Transverse colon (tissue), 4 donors: ENCODE measurements at regions not wholly inside any gene's neighbourhood (a gene's known extent, or its start where the extent isn't known, plus 50 kb on each side); places are given as distances from the start of the nearest gene placed in this dataset.

Experiments
- DNase-seq: peaks from one replicate; pipeline ENCODE4 v3.0.0-alpha.2; 2019
- H3K27ac ChIP-seq, 4 donors: fragments of 200-600 bp; sonication (generic); 2 replicates each; pipeline ENCODE4 v1.5.1; 2016 to 2018; ENCODE audit warnings: inconsistent platforms in 4 of 4
- H3K27me3 ChIP-seq: fragments of 200-600 bp; sonication (generic); 2 replicates; pipeline ENCODE4 v1.5.1; 2017; ENCODE audit warnings: inconsistent platforms
- H3K36me3 ChIP-seq, 4 donors: fragments of 200-600 bp; sonication (generic); 2 replicates each; pipeline ENCODE4 v1.5.1; 2017 to 2019; ENCODE audit warnings: inconsistent platforms in 4 of 4
- H3K4me1 ChIP-seq, 4 donors: fragments of 200-600 bp; sonication (generic); 2 replicates each; pipeline ENCODE4 v1.5.1; 2017 to 2020; ENCODE audit warnings: inconsistent platforms in 4 of 4
- H3K4me3 ChIP-seq, 4 donors: fragments of 200-600 bp; sonication (generic); 1 replicate in 1 of 4; 2 replicates in 3 of 4; pipeline versions ENCODE4 v1.5.1 to v1.6.1; 2017 to 2019; ENCODE audit warnings: inconsistent platforms in 4 of 4
- H3K9me3 ChIP-seq, 2 donors: fragments of 200-600 bp; sonication (generic); 2 replicates each; pipeline ENCODE4 v1.5.1; 2017 to 2019; ENCODE audit warnings: inconsistent platforms in 2 of 2
- EP300 ChIP-seq: sonication (generic); formaldehyde crosslinking; IDR thresholded peaks from one replicate; pipeline ENCODE4 v1.6.1; 2017; ENCODE audit warnings: antibody characterized with exemption, low read depth
- POLR2A ChIP-seq: fragments of 450-650 bp; IDR thresholded peaks from one replicate; pipeline ENCODE4 v1.6.1; 2016; ENCODE audit warnings: antibody characterized with exemption, mild to moderate bottlenecking, moderate library complexity
- POLR2AphosphoS5 ChIP-seq, 3 donors: sonication (generic); formaldehyde crosslinking; IDR thresholded peaks; one replicate each; pipeline ENCODE4 v1.6.1; 2016; ENCODE audit warnings: antibody characterized with exemption in 3 of 3
- WGBS, 2 donors: methylation state at CpG; one replicate each; pipeline ENCODE4 v1.1.5; 2018; ENCODE audit warnings: low coverage in 1 of 2; 5-methylcytosine and 5-hydroxymethylcytosine counted together
- in situ Hi-C, 4 donors: fragments of 200-750 bp; cut with MboI; loops; one replicate each; pipeline versions ENCODE4 v1.15.0 to v1.15.1; 2017; ENCODE audit warnings: low sequenced_read_pairs in 3 of 4, low pct_ligation_motif_present in 1 of 4, low pct_unique_long_range_greater_than_20kb in 1 of 4
- intact Hi-C: fragments of 100-400 bp; cut with DNase I; formaldehyde crosslinking; loops from one replicate; pipeline ENCODE4 v1.15.1; 2023; ENCODE audit warnings: low total_unique reads
- TF ChIP-seq, protein P1 (sequence below), 5 experiments: fragments of 200-600 bp in 3 of 5; fragments of 450-650 bp in 2 of 5; sonication (generic) in 3 of 5; IDR thresholded peaks; 1 replicate in 2 of 5; 2 replicates in 3 of 5; pipeline ENCODE4 v1.5.1; 2016 to 2017; ENCODE audit warnings: antibody characterized with exemption in 5 of 5, inconsistent platforms in 3 of 5, mild to moderate bottlenecking in 2 of 5, moderate library complexity in 1 of 5

DNA sequence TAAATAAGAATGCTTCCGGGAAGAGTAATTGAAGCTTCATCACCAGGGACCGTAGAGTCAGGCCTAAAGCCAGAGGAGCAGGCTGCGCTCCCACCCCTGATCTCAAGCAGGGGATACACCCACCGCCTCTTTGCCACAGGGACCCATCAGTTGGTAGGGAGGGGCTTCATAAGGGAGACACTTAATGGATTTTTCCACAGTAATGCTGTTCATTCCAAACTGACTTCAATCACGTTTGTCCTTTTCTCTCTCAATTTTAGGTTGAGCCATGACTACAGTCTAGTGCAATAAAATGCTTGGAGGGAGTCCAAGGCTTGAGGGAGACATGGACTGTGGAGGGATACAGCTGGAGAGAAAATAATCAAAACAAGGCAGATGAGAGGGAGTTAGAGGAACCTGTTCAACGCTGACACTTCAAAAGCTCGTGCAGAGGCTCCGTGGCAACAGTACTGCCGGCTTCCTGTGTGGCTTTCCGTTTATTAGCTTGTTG lies 111.5 kb downstream of the SEC16B start:
- in situ Hi-C loops: no loop called here
- Histone ChIP-seq H3K27ac (no peak overlapping the region), H3K4me3 (no peak overlapping the region), H3K27me3 (no peaks in the 10 kb centered on the region), H3K36me3 (no peaks in the 10 kb centered on the region), H3K9me3 (no peaks in the 10 kb centered on the region), H3K4me1 (peaks cover 0 to 8% (median 0%) of the 10 kb centered on the region in 4 donors)
- 14 to 26% methylated on average over 7 to 10 of the region's 10 CpGs for WGBS, 2 donors
- intact Hi-C loops: no loop called here
- no peak for DNase-seq
- no peak for TF ChIP-seq POLR2A
- TF ChIP-seq EP300: no peak
- TF ChIP-seq, protein P1, sequence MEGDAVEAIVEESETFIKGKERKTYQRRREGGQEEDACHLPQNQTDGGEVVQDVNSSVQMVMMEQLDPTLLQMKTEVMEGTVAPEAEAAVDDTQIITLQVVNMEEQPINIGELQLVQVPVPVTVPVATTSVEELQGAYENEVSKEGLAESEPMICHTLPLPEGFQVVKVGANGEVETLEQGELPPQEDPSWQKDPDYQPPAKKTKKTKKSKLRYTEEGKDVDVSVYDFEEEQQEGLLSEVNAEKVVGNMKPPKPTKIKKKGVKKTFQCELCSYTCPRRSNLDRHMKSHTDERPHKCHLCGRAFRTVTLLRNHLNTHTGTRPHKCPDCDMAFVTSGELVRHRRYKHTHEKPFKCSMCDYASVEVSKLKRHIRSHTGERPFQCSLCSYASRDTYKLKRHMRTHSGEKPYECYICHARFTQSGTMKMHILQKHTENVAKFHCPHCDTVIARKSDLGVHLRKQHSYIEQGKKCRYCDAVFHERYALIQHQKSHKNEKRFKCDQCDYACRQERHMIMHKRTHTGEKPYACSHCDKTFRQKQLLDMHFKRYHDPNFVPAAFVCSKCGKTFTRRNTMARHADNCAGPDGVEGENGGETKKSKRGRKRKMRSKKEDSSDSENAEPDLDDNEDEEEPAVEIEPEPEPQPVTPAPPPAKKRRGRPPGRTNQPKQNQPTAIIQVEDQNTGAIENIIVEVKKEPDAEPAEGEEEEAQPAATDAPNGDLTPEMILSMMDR (IDR thresholded peaks at IDR 0.05): no peak
- no peak for TF ChIP-seq POLR2AphosphoS5 (IDR thresholded peaks at IDR 0.05)

DNA sequence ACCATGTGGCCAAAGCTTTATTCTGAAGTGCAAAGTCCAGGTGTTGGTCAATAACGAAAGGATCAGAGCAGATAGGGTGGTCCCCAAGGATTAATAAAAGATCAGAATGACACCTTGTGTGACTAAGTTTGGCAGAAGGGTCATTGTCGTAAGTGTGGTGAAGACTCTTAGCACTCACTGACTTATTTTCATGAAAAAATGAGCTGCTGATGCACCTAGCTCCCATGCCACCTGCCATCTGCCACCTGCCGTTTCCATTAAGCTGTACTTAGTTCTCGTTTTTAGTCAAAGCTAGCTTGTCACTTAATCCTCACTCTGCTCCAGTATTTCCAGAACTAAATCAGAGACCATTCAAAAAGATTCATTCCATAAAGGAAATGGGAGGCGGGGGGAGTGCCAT lies 112.6 kb downstream of the SEC16B start:
- Histone ChIP-seq H3K4me1 (peaks cover 0 to 8% (median 0%) of the 10 kb centered on the region in 4 donors), H3K4me3 (no peak overlapping the region), H3K27ac (no peak overlapping the region), H3K27me3 (no peaks in the 10 kb centered on the region), H3K36me3 (no peaks in the 10 kb centered on the region), H3K9me3 (no peaks in the 10 kb centered on the region)
- no peak for DNase-seq
- TF ChIP-seq POLR2AphosphoS5 (IDR thresholded peaks at IDR 0.05) (no peak), EP300 (no peak), POLR2A (no peak)
- TF ChIP-seq, protein P1 (IDR thresholded peaks at IDR 0.05): no peak
- WGBS, 2 donors: 81 to 87% methylated on average over 4 to 5 of the region's 5 CpGs
- intact Hi-C loops (no loop called here), in situ Hi-C loops (no loop called here)

DNA sequence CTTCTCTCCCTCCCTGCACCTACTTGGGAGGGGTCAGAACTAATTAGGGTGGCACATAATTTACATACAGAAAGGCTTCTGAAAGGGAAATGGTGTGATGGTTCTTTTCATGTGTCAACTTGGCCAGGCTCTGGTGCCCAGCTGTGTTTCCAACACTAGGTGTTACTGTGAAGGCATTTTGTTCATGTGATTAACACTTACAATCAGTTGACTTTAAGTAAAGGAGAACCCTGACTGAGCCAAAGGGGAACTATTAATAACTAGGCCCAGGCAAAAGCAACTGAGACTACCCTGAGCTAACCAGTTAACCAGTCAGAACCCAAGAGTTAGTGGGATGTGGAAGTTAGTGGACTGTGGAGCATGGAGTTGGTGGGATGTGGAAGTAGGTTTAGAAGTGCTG lies 114.9 kb downstream of the SEC16B start:
- TF ChIP-seq POLR2AphosphoS5 (IDR thresholded peaks at IDR 0.05) (no peak), EP300 (no peak), POLR2A (no peak)
- TF ChIP-seq, protein P1 (IDR thresholded peaks at IDR 0.05): no peak
- no peaks in the 10 kb centered on the region for H3K9me3 ChIP-seq
- H3K4me3 ChIP-seq: no peak overlapping the region
- intact Hi-C loops: no loop called here
- no peak overlapping the region for H3K27ac ChIP-seq
- H3K4me1 ChIP-seq: peaks cover 0 to 8% (median 0%) of the 10 kb centered on the region in 4 donors
- in situ Hi-C loops: no loop called here
- H3K27me3 ChIP-seq: no peaks in the 10 kb centered on the region
- no peaks in the 10 kb centered on the region for H3K36me3 ChIP-seq
- DNase-seq: no peak

DNA sequence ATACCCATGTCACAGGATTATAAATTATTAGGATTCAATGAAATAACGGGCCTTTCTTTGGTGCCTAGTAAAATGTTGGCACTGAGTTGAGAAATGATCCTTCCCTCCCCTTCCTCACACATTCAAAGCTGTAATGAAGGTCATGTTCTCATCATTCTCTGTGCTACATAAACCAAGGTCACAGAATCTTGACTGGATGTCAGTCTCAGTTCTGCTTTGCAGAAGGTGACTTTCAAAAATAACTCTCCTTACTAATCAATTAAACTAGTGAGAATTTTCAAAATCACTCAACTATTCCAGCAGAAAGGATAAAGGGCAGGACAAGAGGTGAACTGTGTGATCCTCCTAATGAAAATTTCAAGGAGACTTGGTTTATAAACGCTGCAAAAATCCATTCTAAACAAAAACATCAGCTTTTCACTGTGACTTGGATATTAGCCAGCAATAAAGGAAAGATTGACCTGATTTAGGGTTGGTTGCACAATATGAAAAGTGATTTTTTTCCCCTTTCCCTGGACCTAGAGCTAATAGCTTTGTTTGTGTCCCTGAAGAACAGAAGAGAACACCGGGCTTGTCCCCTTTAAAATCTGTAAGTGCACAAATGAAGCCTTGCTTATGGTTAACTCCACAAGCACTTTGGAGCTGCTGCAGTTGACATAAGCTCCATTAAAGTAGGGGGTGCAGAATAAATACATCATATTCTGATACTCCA lies 120.1 kb downstream of the SEC16B start:
- no peak for TF ChIP-seq EP300
- TF ChIP-seq, protein P1 (IDR thresholded peaks at IDR 0.05): no peak
- TF ChIP-seq POLR2A: no peak
- no peak for TF ChIP-seq POLR2AphosphoS5 (IDR thresholded peaks at IDR 0.05)
- in situ Hi-C loops (no loop called here), intact Hi-C loops (no loop called here)
- Histone ChIP-seq H3K27me3 (no peaks in the 10 kb centered on the region), H3K4me1 (no peaks in the 10 kb centered on the region), H3K36me3 (no peaks in the 10 kb centered on the region), H3K4me3 (no peak overlapping the region), H3K9me3 (no peaks in the 10 kb centered on the region), H3K27ac (no peak overlapping the region)
- no peak for DNase-seq
- 54 to 69% methylated on average over 3 of the region's 3 CpGs for WGBS, 2 donors
